Suprapubic skin (tissue), 4 donors: ENCODE measurements at regions not wholly inside any gene's neighbourhood (a gene's known extent, or its start where the extent isn't known, plus 50 kb on each side); places are given as distances from the start of the nearest gene placed in this dataset.

Source experiments
- DNase-seq, 2 donors: peaks; one replicate each; pipeline ENCODE4 v3.0.0-alpha.2; 2019; ENCODE audit warnings: low spot score in 2 of 2
- H3K27ac ChIP-seq: fragments of 200-600 bp; sonication (generic); one replicate; pipeline ENCODE4 v1.5.1; 2019
- H3K27me3 ChIP-seq: fragments of 200-600 bp; sonication (generic); one replicate; pipeline ENCODE4 v1.5.1; 2019
- H3K36me3 ChIP-seq: fragments of 200-600 bp; sonication (generic); one replicate; pipeline ENCODE4 v1.5.1; 2019
- H3K4me1 ChIP-seq: fragments of 200-600 bp; sonication (generic); one replicate; pipeline ENCODE4 v1.5.1; 2019
- H3K4me3 ChIP-seq: fragments of 200-600 bp; sonication (generic); one replicate; pipeline ENCODE4 v1.5.1; 2019; ENCODE audit warnings: mild to moderate bottlenecking
- H3K9me3 ChIP-seq: fragments of 200-600 bp; sonication (generic); one replicate; pipeline ENCODE4 v1.5.1; 2019
- CTCF ChIP-seq, 2 donors: fragments of 200-600 bp in 1 of 2; fragments of 450-650 bp in 1 of 2; sonication (generic) in 1 of 2; IDR thresholded peaks; one replicate each; pipeline ENCODE4 v1.5.1; 2016 to 2019; ENCODE audit warnings: antibody characterized with exemption in 2 of 2, mild to moderate bottlenecking in 1 of 2, moderate library complexity in 1 of 2
- EP300 ChIP-seq: sonication (generic); formaldehyde crosslinking; IDR thresholded peaks from one replicate; pipeline ENCODE4 v1.6.1; 2017; ENCODE audit warnings: antibody characterized with exemption
- POLR2A ChIP-seq, 2 donors: fragments of 450-650 bp; IDR thresholded peaks; one replicate each; pipeline ENCODE4 v1.6.1; 2017; ENCODE audit warnings: antibody characterized with exemption in 2 of 2, mild to moderate bottlenecking in 2 of 2, moderate library complexity in 2 of 2
- POLR2AphosphoS5 ChIP-seq, 3 donors: sonication (generic); formaldehyde crosslinking; IDR thresholded peaks; one replicate each; pipeline ENCODE4 v1.6.1; 2017; ENCODE audit warnings: antibody characterized with exemption in 3 of 3
- whole genome bisulfite sequencing: methylation state at CpG from one replicate; pipeline ENCODE4 v1.1.5; 2018; 5-methylcytosine and 5-hydroxymethylcytosine counted together

- TF ChIP-seq POLR2A (IDR thresholded peaks at IDR 0.05) (no peak), CTCF (IDR thresholded peaks at IDR 0.05) (no peak), EP300 (no peak), POLR2AphosphoS5 (IDR thresholded peaks at IDR 0.05) (no peak)
- DNase-seq, result no peak
- Histone ChIP-seq H3K4me3 (no peak overlapping the region), H3K27ac (no peak overlapping the region), H3K36me3 (no peaks in the 10 kb centered on the region), H3K4me1 (no peaks in the 10 kb centered on the region), H3K27me3 (no peaks in the 10 kb centered on the region), H3K9me3 (no peaks in the 10 kb centered on the region)
- WGBS, result 90% methylated on average over 3 of the region's 3 CpGs
These were observed 532.8 kb downstream of the UQCRFS1 start for GRCh38 chr19:28680111-28680510.

GRCh38 chr19:28670836-28671235 is 542.1 kb downstream of the UQCRFS1 start:
- H3K27me3 ChIP-seq, result no peaks in the 10 kb centered on the region
- 67% methylated on average over 2 of the region's 2 CpGs for WGBS
- no peak for TF ChIP-seq POLR2A (IDR thresholded peaks at IDR 0.05)
- TF ChIP-seq POLR2AphosphoS5 (IDR thresholded peaks at IDR 0.05), result no peak
- no peaks in the 10 kb centered on the region for H3K4me1 ChIP-seq
- no peaks in the 10 kb centered on the region for H3K36me3 ChIP-seq
- no peak for DNase-seq
- H3K9me3 ChIP-seq, result peaks cover 7% of the 10 kb centered on the region
- no peak overlapping the region for H3K4me3 ChIP-seq
- no peak overlapping the region for H3K27ac ChIP-seq

GRCh38 chr19:28669804-28670203 is 543.1 kb downstream of the UQCRFS1 start:
- Histone ChIP-seq H3K4me1 (no peaks in the 10 kb centered on the region), H3K27ac (no peak overlapping the region), H3K9me3 (peaks cover 7% of the 10 kb centered on the region), H3K4me3 (no peak overlapping the region), H3K36me3 (no peaks in the 10 kb centered on the region), H3K27me3 (no peaks in the 10 kb centered on the region)
- 79% methylated on average over 2 of the region's 2 CpGs for WGBS
- DNase-seq, result no peak
- TF ChIP-seq EP300 (no peak), POLR2AphosphoS5 (IDR thresholded peaks at IDR 0.05) (no peak), POLR2A (IDR thresholded peaks at IDR 0.05) (no peak), CTCF (IDR thresholded peaks at IDR 0.05) (no peak)

- H3K27ac ChIP-seq, result no peak overlapping the region
- WGBS, result 89% methylated on average over 7 of the region's 7 CpGs
- no peaks in the 10 kb centered on the region for H3K27me3 ChIP-seq
- TF ChIP-seq EP300, result no peak
- TF ChIP-seq CTCF (IDR thresholded peaks at IDR 0.05), result no peak
- no peak for TF ChIP-seq POLR2AphosphoS5 (IDR thresholded peaks at IDR 0.05)
- no peak for TF ChIP-seq POLR2A (IDR thresholded peaks at IDR 0.05)
- no peaks in the 10 kb centered on the region for H3K36me3 ChIP-seq
- H3K4me1 ChIP-seq, result no peaks in the 10 kb centered on the region
- H3K4me3 ChIP-seq, result no peak overlapping the region
- no peaks in the 10 kb centered on the region for H3K9me3 ChIP-seq
- DNase-seq, result no peak
These were observed 545.5 kb downstream of the UQCRFS1 start for GRCh38 chr19:28667348-28667977.

- no peaks in the 10 kb centered on the region for H3K27me3 ChIP-seq
- no peaks in the 10 kb centered on the region for H3K4me1 ChIP-seq
- no peaks in the 10 kb centered on the region for H3K9me3 ChIP-seq
- TF ChIP-seq POLR2A (IDR thresholded peaks at IDR 0.05) (no peak), CTCF (IDR thresholded peaks at IDR 0.05) (no peak), POLR2AphosphoS5 (IDR thresholded peaks at IDR 0.05) (no peak), EP300 (no peak)
- no peak overlapping the region for H3K4me3 ChIP-seq
- WGBS, result 84% methylated on average over 1 of the region's 1 CpG
- no peaks in the 10 kb centered on the region for H3K36me3 ChIP-seq
- no peak for DNase-seq
- H3K27ac ChIP-seq, result no peak overlapping the region
These were observed 547.2 kb downstream of the UQCRFS1 start for GRCh38 chr19:28665748-28666147.

GRCh38 chr19:28656644-28657043 is 556.3 kb downstream of the UQCRFS1 start:
- no peak overlapping the region for H3K27ac ChIP-seq
- H3K36me3 ChIP-seq, result no peaks in the 10 kb centered on the region
- TF ChIP-seq POLR2AphosphoS5 (IDR thresholded peaks at IDR 0.05) (no peak), CTCF (IDR thresholded peaks at IDR 0.05) (no peak), POLR2A (IDR thresholded peaks at IDR 0.05) (no peak), EP300 (no peak)
- H3K27me3 ChIP-seq, result no peaks in the 10 kb centered on the region
- no peak for DNase-seq
- WGBS, result 46% methylated on average over 2 of the region's 2 CpGs
- H3K4me1 ChIP-seq, result no peaks in the 10 kb centered on the region
- H3K4me3 ChIP-seq, result no peak overlapping the region
- peaks cover 30% of the 10 kb centered on the region for H3K9me3 ChIP-seq
